ENCODE measurements at regions not wholly inside any gene's neighbourhood (a gene's known extent, or its start where the extent isn't known, plus 50 kb on each side); places are given as distances from the start of the nearest gene placed in this dataset.

DNA sequence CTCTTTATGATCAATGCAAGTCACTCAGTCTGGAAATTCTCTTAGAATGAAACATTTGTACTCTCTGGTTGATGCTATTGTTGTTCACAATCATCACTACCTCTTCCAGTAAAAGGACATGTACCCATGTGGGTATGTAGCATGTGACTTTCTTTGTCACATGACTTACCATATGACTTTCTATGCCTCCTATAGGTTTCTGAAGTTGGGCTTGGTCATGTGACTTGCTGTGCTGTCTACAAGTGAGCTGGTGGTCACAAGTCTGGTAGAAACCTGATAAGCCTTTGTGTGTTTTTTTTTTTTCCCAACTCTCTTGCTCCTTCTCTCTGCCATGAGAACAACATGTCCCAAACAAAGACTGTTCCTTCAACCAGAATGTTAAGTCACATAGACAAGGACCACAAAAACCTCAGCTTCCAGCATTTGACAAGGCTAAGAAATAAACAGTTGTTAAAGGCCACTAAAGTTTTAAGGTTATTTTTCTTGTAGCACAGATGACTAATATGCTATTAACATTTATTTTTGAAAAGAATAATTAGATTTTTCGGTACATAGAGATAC is 379.2 kb upstream of the SLC35B3 start:
- no peak for TF ChIP-seq FOXM1 (IDR thresholded peaks at IDR 0.05; ENCODE audit: borderline replicate concordance, low read depth)
- TF ChIP-seq EP300 (IDR thresholded peaks at IDR 0.05; ENCODE audit: borderline replicate concordance): no peak
- no peak for TF ChIP-seq NFIC (IDR thresholded peaks at IDR 0.05)
- no peak for TF ChIP-seq CEBPB (IDR thresholded peaks at IDR 0.05)
- TF ChIP-seq ZBTB7A (IDR thresholded peaks at IDR 0.05; ENCODE audit: low read depth): no peak
- no peak for TF ChIP-seq TAF1 (IDR thresholded peaks at IDR 0.05; ENCODE audit: low read depth)
- no peak for TF ChIP-seq USF1 (IDR thresholded peaks at IDR 0.05)
- no peak for TF ChIP-seq CREB1 (IDR thresholded peaks at IDR 0.05; ENCODE audit: low read depth)
- no peak for TF ChIP-seq TCF12 (IDR thresholded peaks at IDR 0.05; ENCODE audit: low read depth)
- TF ChIP-seq MAX (IDR thresholded peaks at IDR 0.05): no peak
- TF ChIP-seq TEAD4 (IDR thresholded peaks at IDR 0.05): no peak
- TF ChIP-seq YY1 (IDR thresholded peaks at IDR 0.05; ENCODE audit: low read depth): no peak
- no peak for TF ChIP-seq EGR1 (IDR thresholded peaks at IDR 0.05)
- no peak for TF ChIP-seq REST (IDR thresholded peaks at IDR 0.05; ENCODE audit: low read depth)
- TF ChIP-seq RAD21 (IDR thresholded peaks at IDR 0.05; ENCODE audit: low read depth): no peak

GRCh38 chr6:8810325-8810724 is 375.0 kb upstream of the SLC35B3 start:
- TF ChIP-seq EGR1 (IDR thresholded peaks at IDR 0.05) (no peak), TEAD4 (IDR thresholded peaks at IDR 0.05) (no peak), ZBTB7A (IDR thresholded peaks at IDR 0.05; ENCODE audit: low read depth) (no peak), NFIC (IDR thresholded peaks at IDR 0.05) (no peak), FOXM1 (IDR thresholded peaks at IDR 0.05; ENCODE audit: borderline replicate concordance, low read depth) (no peak), TCF12 (IDR thresholded peaks at IDR 0.05; ENCODE audit: low read depth) (no peak), CREB1 (IDR thresholded peaks at IDR 0.05; ENCODE audit: low read depth) (no peak), REST (IDR thresholded peaks at IDR 0.05; ENCODE audit: low read depth) (no peak), EP300 (IDR thresholded peaks at IDR 0.05; ENCODE audit: borderline replicate concordance) (no peak), RAD21 (IDR thresholded peaks at IDR 0.05; ENCODE audit: low read depth) (no peak), TAF1 (IDR thresholded peaks at IDR 0.05; ENCODE audit: low read depth) (no peak), MAX (IDR thresholded peaks at IDR 0.05) (no peak), YY1 (IDR thresholded peaks at IDR 0.05; ENCODE audit: low read depth) (no peak), USF1 (IDR thresholded peaks at IDR 0.05) (no peak), CEBPB (IDR thresholded peaks at IDR 0.05) (no peak)

GRCh38 chr6:8809662-8810061 is 374.3 kb upstream of the SLC35B3 start:
- no peak for TF ChIP-seq CEBPB (IDR thresholded peaks at IDR 0.05)
- no peak for TF ChIP-seq TEAD4 (IDR thresholded peaks at IDR 0.05)
- TF ChIP-seq YY1 (IDR thresholded peaks at IDR 0.05; ENCODE audit: low read depth): no peak
- TF ChIP-seq ZBTB7A (IDR thresholded peaks at IDR 0.05; ENCODE audit: low read depth): no peak
- no peak for TF ChIP-seq EP300 (IDR thresholded peaks at IDR 0.05; ENCODE audit: borderline replicate concordance)

DNA sequence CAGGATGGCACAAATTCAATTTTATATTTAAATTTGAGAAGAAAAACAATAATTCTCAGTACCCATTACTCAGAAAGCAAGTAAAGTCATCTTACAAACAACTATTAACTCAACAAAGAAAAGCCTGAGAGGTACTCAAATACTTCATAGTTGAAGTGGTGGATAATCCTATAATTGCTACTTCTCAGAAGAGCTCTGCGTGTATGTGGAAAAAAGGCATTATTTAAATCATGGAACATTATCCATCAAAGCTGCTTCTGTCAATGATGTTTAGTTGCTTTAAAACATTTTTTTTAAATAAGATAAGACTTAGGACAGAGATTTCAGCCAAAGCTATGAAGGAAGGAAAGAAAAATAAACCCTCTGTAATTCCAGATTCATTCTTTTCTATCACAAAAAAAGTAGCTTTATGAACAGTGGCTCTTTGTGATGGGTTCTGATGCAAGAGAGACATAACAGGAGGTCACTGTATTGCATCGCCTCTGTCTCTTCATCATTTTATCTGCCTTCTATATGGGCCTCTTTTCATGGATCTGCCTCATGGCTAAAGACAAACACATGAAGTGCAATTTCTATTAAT is 367.9 kb upstream of the SLC35B3 start:
- TF ChIP-seq MAX (IDR thresholded peaks at IDR 0.05): no peak
- TF ChIP-seq EGR1 (IDR thresholded peaks at IDR 0.05): no peak
- no peak for TF ChIP-seq RAD21 (IDR thresholded peaks at IDR 0.05; ENCODE audit: low read depth)

- TF ChIP-seq ZBTB7A (IDR thresholded peaks at IDR 0.05; ENCODE audit: low read depth) (no peak), CEBPB (IDR thresholded peaks at IDR 0.05) (no peak), FOXM1 (IDR thresholded peaks at IDR 0.05; ENCODE audit: borderline replicate concordance, low read depth) (no peak), EGR1 (IDR thresholded peaks at IDR 0.05) (no peak), TCF12 (IDR thresholded peaks at IDR 0.05; ENCODE audit: low read depth) (no peak), RAD21 (IDR thresholded peaks at IDR 0.05; ENCODE audit: low read depth) (no peak), NFIC (IDR thresholded peaks at IDR 0.05) (no peak), TAF1 (IDR thresholded peaks at IDR 0.05; ENCODE audit: low read depth) (no peak), USF1 (IDR thresholded peaks at IDR 0.05) (no peak), TEAD4 (IDR thresholded peaks at IDR 0.05) (no peak), YY1 (IDR thresholded peaks at IDR 0.05; ENCODE audit: low read depth) (no peak), CREB1 (IDR thresholded peaks at IDR 0.05; ENCODE audit: low read depth) (no peak), MAX (IDR thresholded peaks at IDR 0.05) (no peak)
Measured at GRCh38 chr6:8794420-8794819, 359.1 kb upstream of the SLC35B3 start.

Data from Ishikawa (cell line).